Nucleus accumbens (tissue), 56 donors: ENCODE measurements at regions not wholly inside any gene's neighbourhood (a gene's known extent, or its start where the extent isn't known, plus 50 kb on each side); places are given as distances from the start of the nearest gene placed in this dataset.
A peak's percentile ranks its signal among the peaks of the same experiment; 100 is the strongest.
"Not testable (repeated sequence)": the region's sequence is repeated elsewhere in the genome, so short reads cannot be mapped to it uniquely, and the experiment has no call there.

Experiments used
- DNase-seq, 56 donors: peaks; one replicate each; lab custom pipeline; 2025; lab: John Stamatoyannopoulos, UW

DNA sequence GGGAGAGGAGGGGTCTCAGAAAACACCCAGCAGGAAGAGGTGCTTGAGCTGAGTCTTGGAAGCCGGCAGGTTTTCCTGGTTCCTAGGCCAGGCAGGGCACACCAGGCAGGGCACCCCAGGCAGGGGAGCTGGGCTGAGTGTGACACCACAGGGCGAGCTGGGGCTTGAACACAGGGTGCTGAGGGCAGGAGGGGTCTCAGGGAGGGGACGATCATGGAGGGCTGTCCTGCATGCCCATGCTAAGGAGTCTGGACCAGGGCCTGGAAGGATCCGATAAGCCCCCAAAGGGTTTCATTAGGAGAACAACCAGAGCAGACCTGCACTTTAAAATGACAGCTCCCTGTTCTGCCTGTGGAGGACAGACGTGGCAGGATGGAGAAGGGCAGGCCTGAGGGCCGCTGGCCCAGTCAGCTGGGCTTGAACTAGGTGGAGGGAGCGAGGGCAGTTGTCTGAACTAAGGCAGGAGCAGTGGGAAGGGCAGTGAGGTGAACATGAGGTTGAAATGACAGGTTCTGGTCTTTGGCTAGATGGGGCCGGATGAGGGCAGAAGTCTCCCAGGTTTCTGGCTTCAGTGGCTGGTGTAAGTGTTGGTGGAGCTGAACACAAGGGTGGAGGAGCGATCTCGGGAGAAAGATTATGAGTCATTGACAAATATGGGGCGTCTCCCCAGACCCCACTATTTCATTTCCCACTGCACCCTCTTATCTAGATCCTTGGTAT is 171.0 kb upstream of the PZP start:
- no peak for DNase-seq

GRCh38 chr12:9378430-9378835 is 170.2 kb upstream of the PZP start:
- no peak for DNase-seq

DNA sequence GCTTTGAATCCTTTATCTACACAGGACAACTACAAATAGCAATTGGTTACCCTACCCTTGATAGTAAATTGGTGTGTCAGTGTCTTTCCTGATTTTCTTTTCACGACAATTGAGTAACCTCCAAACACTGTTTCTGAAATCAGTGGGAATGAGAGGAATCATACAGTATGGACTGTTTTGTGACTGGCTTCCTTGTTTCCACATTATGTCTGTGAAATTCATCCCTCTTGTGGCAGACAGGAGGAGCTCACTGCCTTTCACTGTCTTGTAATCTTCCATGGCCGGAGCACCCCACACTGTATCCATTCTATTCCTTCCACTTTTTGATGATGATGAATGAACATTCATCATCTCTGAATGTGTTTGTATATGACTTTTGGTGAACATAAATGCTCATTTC is 164.0 kb upstream of the PZP start:
- DNase-seq, result no peak

DNA sequence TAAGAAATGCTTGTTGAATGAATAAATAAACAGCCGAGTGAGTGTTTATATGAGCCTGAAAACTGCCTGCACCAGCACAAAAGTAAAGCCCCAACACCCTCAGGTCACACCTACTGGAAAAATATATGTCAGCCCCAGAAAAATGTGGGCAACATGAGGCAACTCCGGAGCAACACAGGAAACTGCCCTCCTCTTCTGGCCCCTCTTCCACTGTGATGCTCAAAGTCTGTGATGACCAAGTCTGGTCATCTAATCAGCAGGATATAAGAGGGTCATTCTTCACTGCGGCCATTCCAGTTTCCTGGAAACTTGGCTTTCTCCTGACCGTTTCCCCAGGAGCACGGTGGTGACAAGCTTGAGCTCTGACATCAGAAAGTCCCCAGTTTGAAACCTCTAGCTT is 159.6 kb upstream of the PZP start:
- DNase-seq, result no peak

- DNase-seq, result no peak
Measured at GRCh38 chr12:9367201-9367600, 159.0 kb upstream of the PZP start.

GRCh38 chr12:9365296-9365695 is 157.1 kb upstream of the PZP start:
- no peak for DNase-seq

GRCh38 chr12:9364224-9365176 is 156.3 kb upstream of the PZP start:
- DNase-seq, result peak in 1 of 56 donors; percentile 11

DNA sequence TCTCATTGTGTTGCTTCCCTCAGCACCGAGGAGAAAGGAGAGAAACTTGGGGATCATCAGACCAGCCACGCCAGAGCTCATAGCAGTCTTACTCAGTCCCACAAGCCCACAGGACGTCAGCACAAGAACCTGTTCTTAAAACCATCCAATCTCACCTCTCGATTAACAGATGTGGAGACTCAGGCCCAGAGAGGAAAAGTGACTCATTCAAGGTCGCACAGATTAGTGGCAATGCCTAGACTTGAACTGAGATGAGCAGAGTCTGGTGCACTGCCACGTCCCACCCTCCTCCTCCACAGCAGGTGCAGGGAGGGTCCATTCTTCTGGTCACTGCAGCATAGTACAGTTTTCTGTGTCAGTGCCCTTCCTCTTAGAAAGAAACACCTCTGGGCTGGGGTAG is 154.9 kb upstream of the PZP start:
- no peak for DNase-seq

DNA sequence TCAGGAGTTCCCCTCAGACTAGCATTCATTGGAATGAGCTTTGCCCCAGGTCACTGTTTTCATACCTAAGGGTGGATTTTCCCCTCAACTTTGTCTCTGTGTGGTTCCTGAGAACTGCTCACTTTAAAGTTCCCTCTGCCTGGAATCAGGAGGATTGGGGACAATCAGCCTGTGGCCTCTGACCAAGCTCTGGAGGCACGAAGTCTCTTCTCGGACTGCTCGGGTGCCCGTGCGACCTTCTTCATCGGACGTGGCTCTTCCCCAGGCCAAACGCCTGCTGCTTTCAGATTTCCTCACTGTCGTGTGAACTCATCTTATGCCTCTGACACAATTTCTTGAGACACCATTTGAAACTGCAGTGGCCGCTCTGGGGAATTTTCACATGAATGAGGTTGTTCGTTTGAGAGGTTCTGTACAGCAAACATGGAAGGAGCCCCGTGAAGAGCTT is 153.7 kb upstream of the PZP start:
- no peak for DNase-seq

DNA sequence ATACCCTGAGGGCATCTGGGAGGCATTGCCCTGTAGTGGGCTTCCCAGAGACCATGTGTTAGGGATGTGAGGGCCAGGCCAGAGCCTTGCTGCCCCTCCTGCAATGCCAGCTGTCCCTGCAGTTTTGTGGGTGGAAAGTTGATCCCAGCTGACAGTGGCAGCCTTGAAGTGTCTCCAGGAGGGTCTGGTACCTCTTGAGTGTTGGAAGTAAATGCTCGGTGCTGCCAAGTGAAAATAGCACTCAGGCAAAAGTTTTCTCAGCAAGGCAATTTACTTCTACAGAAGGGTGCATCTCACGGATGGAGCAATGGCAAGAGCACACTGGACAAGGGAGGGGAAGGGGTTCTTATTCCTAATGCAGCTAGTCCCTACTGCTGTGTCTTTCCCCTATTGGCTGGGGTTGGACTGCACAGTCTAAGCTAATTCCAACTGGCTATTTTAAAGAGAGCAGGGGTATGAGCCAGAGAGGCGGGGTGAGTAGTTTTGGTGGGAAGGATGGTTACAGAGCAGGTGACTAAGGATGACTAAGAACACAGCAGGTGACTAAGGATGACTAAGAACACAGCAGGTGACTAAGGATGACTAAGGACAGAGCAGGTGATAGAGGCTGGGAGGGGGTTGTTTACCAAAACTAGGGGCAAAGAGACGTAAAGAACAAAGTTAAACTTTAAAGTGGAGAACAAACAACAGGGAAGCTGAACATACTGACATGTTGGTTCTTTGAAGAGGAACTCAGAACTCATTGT is 146.0 kb upstream of the PZP start:
- DNase-seq, result not testable (repeated sequence)

DNA sequence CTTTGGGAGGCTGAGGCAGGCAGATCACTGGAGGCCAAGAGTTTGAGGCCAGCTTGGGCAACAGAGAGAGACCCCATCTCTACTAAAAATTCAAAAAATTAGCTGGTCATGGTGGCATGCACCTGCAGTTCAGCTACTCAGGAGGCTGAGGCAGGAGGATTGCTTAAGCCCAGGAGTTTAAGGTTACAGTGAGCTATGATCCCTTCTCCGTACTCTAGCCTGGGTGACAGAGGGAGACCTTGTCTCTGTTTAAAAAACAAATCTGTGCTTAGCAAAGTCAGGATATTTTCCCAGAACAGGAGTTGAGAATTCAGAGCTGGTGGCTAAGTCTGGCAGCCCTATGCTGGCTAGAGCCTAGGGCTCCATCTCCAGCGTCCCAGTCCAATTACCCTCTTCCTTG is 142.9 kb upstream of the PZP start:
- DNase-seq, result no peak

DNA sequence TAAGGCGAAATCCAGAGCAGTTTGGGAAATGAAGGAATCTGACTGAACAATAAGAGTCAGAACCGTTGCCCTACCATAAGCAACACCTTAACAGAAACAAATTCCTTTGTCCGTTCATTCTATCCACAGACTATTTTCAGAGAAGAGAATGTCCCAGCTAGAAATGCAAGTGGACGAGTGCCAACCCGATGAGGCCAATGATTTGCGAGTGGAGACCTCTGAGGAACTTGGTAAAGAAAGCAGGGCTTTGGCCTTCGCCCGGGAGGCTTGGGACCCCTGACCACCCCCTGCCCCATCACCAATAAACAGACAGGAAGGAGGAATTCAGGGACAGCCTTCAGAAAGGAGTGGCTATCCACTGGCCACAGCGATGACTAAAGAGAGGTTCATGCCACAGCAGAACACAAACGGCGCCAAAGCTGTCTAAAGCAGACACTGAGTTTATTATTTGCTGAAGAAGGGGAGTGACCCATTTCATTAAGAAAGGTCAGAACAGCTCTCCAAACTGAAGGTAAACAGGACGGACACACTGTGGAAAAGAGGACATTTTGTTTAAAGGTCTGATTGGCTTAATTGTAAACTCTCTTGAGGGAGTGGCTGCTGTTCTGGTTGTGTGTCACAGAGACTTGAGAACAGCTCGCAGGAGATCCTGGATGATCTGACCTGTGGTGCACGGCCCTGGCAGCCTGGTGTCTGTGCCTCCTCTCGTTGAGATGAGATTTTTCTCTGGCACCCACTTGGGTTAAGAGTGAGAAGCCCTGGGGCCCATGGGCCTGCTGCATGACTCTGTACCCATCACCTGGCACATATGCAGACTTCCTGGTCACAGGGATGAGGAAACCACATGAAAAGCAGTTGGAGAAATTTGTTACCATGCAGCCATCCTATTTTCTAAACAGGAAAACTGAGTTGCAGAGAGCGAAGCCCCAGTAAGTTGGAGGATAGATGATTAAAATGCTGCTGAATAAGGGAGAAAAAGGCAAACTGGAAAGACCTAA is 142.0 kb upstream of the PZP start:
- no peak for DNase-seq

- no peak for DNase-seq
Measured at GRCh38 chr12:9348906-9349518, 140.8 kb upstream of the PZP start.

- no peak for DNase-seq
Measured at GRCh38 chr12:9347328-9348127, 139.3 kb upstream of the PZP start.

DNA sequence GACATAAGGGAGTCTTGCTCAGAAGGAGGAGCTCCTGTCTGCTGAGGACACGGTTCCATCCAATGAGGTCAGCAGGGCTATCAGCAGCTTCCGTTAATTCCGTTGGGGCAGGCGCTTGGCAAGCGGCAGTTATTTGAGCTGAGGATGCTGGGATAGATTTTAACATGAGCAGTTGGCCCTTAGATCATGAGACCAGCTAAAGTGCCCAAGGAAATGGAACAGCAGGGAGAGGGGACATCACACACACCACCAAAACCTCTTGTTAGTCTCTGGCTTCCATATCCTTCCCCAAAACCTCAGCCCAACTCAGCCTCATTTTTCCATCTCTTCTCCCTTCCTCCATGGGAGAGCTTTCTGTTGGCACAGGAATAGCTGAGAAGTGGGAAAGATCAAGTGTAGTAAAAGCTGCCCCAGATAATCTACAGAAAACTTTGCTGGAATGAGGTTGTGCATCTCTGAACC is 138.7 kb upstream of the PZP start:
- no peak for DNase-seq

GRCh38 chr12:9345171-9345570 is 137.0 kb upstream of the PZP start:
- no peak for DNase-seq

GRCh38 chr12:9344541-9344940 is 136.3 kb upstream of the PZP start:
- DNase-seq, result no peak

DNA sequence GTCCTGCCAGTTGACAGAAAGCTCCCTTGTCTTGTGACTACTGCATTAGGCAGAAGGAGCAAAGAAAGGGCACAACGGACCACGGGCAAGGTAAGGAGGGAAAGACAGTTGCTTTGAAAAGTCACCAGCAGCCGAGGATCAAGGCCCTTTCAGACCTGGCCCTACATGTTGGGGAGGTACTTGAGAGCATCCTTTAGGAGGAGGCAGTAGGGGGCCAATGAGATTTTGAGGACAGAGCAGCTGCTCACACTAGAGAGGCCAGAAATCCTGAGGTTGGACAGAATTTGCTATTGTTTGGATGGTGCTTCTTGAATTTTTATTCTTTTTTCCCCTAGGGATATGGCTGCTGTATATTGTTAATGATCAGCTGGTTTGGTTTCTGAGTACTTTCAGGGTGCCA is 135.5 kb upstream of the PZP start:
- DNase-seq, result no peak
